H9 (cell line): ENCODE measurements at regions not wholly inside any gene's neighbourhood (a gene's known extent, or its start where the extent isn't known, plus 50 kb on each side); places are given as distances from the start of the nearest gene placed in this dataset.

Experiments used
- DNase-seq: peaks from one replicate; pipeline ENCODE4 v3.0.0-alpha.2; 2017
- H2AFZ ChIP-seq: one replicate; pipeline ENCODE4 v1.6.1; 2013; ENCODE audit warnings: mild to moderate bottlenecking, low read length, control low read depth, moderate library complexity
- H2AK5ac ChIP-seq: 2 replicates; pipeline ENCODE4 v1.6.1; 2013; ENCODE audit warnings: low read length, control low read depth, mixed read lengths; ENCODE audit not compliant: insufficient read length
- H2BK120ac ChIP-seq: one replicate; pipeline ENCODE4 v1.6.1; 2013; ENCODE audit warnings: low read depth, mild to moderate bottlenecking, low read length, control low read depth, inconsistent platforms; ENCODE audit not compliant: poor library complexity, severe bottlenecking
- H2BK12ac ChIP-seq: 2 replicates; pipeline ENCODE4 v1.6.1; 2013; ENCODE audit warnings: low read length, control low read depth, mixed read lengths, low read depth; ENCODE audit not compliant: insufficient read length
- H2BK15ac ChIP-seq: 2 replicates; pipeline ENCODE4 v1.6.1; 2013; ENCODE audit warnings: low read depth, low read length, control low read depth
- H2BK20ac ChIP-seq: one replicate; pipeline ENCODE4 v1.6.1; 2013; ENCODE audit warnings: low read depth, mild to moderate bottlenecking, low read length, control low read depth, inconsistent platforms; ENCODE audit not compliant: poor library complexity, severe bottlenecking
- H2BK5ac ChIP-seq: 2 replicates; pipeline ENCODE4 v1.6.1; 2013; ENCODE audit warnings: low read length, control low read depth, mixed read lengths; ENCODE audit not compliant: insufficient read length
- H3K14ac ChIP-seq: 2 replicates; pipeline ENCODE4 v1.6.1; 2013; ENCODE audit warnings: low read length, control low read depth; ENCODE audit not compliant: insufficient read depth
- H3K18ac ChIP-seq: 2 replicates; pipeline ENCODE4 v1.6.1; 2013; ENCODE audit warnings: low read depth, mild to moderate bottlenecking, mixed read lengths, low read length, control low read depth; ENCODE audit not compliant: insufficient read length
- H3K23ac ChIP-seq: 2 replicates; pipeline ENCODE4 v1.6.1; 2013; ENCODE audit warnings: low read length, control low read depth, mixed read lengths, low read depth; ENCODE audit not compliant: insufficient read length
- H3K23me2 ChIP-seq: 2 replicates; pipeline ENCODE4 v1.6.1; 2013; ENCODE audit warnings: low read depth, mild to moderate bottlenecking, mixed read lengths, low read length, control low read depth; ENCODE audit not compliant: insufficient read length, poor library complexity, severe bottlenecking
- H3K27ac ChIP-seq: 2 replicates; pipeline ENCODE4 v1.5.1; 2013; ENCODE audit warnings: low read length, control low read depth, mixed read lengths, low read depth; ENCODE audit not compliant: insufficient read length
- H3K27me3 ChIP-seq: 2 replicates; pipeline ENCODE4 v1.6.1; 2013; ENCODE audit warnings: low read length, control low read depth, inconsistent platforms; ENCODE audit not compliant: insufficient read depth
- H3K4ac ChIP-seq: 2 replicates; pipeline ENCODE4 v1.6.1; 2013; ENCODE audit warnings: low read depth, mild to moderate bottlenecking, control low read depth, inconsistent platforms, low read length, moderate library complexity
- H3K4me1 ChIP-seq: 2 replicates; pipeline ENCODE4 v1.6.1; 2013; ENCODE audit warnings: low read length, control low read depth, inconsistent platforms; ENCODE audit not compliant: insufficient read depth
- H3K4me2 ChIP-seq: 2 replicates; pipeline ENCODE4 v1.6.1; 2013; ENCODE audit warnings: low read length, control low read depth, mixed read lengths; ENCODE audit not compliant: insufficient read length, insufficient read depth
- H3K56ac ChIP-seq: 2 replicates; pipeline ENCODE4 v1.6.1; 2013; ENCODE audit warnings: low read depth, mild to moderate bottlenecking, mixed read lengths, low read length, control low read depth; ENCODE audit not compliant: insufficient read length
- H3K79me1 ChIP-seq: 2 replicates; pipeline ENCODE4 v1.6.1; 2013; ENCODE audit warnings: low read depth, mild to moderate bottlenecking, moderate library complexity, low read length, control low read depth, inconsistent platforms; ENCODE audit not compliant: insufficient read depth, poor library complexity, severe bottlenecking
- H3K79me2 ChIP-seq: 2 replicates; pipeline ENCODE4 v1.6.1; 2013; ENCODE audit warnings: low read length, control low read depth, inconsistent platforms; ENCODE audit not compliant: insufficient read depth
- H3K9ac ChIP-seq: 2 replicates; pipeline ENCODE4 v1.6.1; 2013; ENCODE audit warnings: low read length, control low read depth, mixed read lengths; ENCODE audit not compliant: insufficient read length; ENCODE audit errors: extremely low read depth
- H3K9me3 ChIP-seq: one replicate; pipeline ENCODE4 v1.6.1; 2013; ENCODE audit warnings: low read depth, low read length, inconsistent platforms; ENCODE audit not compliant: control insufficient read depth
- H3T11ph ChIP-seq: one replicate; pipeline ENCODE4 v1.6.1; 2013; ENCODE audit warnings: mild to moderate bottlenecking, low read length, control low read depth, inconsistent platforms
- H4K20me1 ChIP-seq: one replicate; pipeline ENCODE4 v1.6.1; 2013; ENCODE audit not compliant: control insufficient read depth, insufficient read length, insufficient read depth
- H4K5ac ChIP-seq: 2 replicates; pipeline ENCODE4 v1.6.1; 2013; ENCODE audit warnings: low read depth, mild to moderate bottlenecking, mixed read lengths, low read length, control low read depth; ENCODE audit not compliant: insufficient read length
- H4K8ac ChIP-seq: replicated peaks from 2 replicates; pipeline ENCODE4 v1.6.1; 2013; ENCODE audit warnings: low read length, control low read depth, mixed read lengths, low read depth; ENCODE audit not compliant: insufficient read length
- H4K91ac ChIP-seq: 2 replicates; pipeline ENCODE4 v1.6.1; 2013; ENCODE audit warnings: low read depth, mild to moderate bottlenecking, moderate library complexity, mixed read lengths, low read length, control low read depth; ENCODE audit not compliant: insufficient read length
- H3K27ac Mint-ChIP-seq, 3 experiments: 2 replicates in 2 of 3; 3 replicates in 1 of 3; pipeline ENCODE4 v1.8.0; 2020 to 2021; ENCODE audit warnings: mixed read lengths in 3 of 3, mild to moderate bottlenecking in 1 of 3, moderate library complexity in 1 of 3
- H3K27me3 Mint-ChIP-seq: 2 replicates; pipeline ENCODE4 v1.8.0; 2021; ENCODE audit warnings: low read depth, mild to moderate bottlenecking, moderate library complexity, mixed read lengths
- H3K36me3 Mint-ChIP-seq, 3 experiments: 2 replicates in 2 of 3; 3 replicates in 1 of 3; pipeline ENCODE4 v1.8.0; 2020 to 2021; ENCODE audit warnings: low read depth in 3 of 3, mixed read lengths in 3 of 3; ENCODE audit not compliant: insufficient read depth in 1 of 3
- H3K4me1 Mint-ChIP-seq, 2 experiments: 2 replicates each; pipeline ENCODE4 v1.8.0; 2020; ENCODE audit warnings: mixed read lengths in 2 of 2
- H3K4me3 Mint-ChIP-seq, 2 experiments: 2 replicates in 1 of 2; 3 replicates in 1 of 2; pipeline ENCODE4 v1.8.0; 2020 to 2021; ENCODE audit warnings: mild to moderate bottlenecking in 2 of 2, mixed read lengths in 2 of 2, moderate library complexity in 1 of 2
- H3K9me3 Mint-ChIP-seq, 2 experiments: 2 replicates in 1 of 2; 3 replicates in 1 of 2; pipeline ENCODE4 v1.8.0; 2020; ENCODE audit warnings: mild to moderate bottlenecking in 2 of 2, mixed read lengths in 2 of 2, moderate library complexity in 1 of 2
- WGBS: extraction: QIAGEN DNeasy Blood & Tissue Kit; methylation state at CpG from one replicate; pipeline ENCODE4 v1.1.7; 2013; ENCODE audit warnings: missing lambda C conversion rate, low lambda C conversion rate, mixed read lengths; ENCODE audit not compliant: insufficient read length; ENCODE audit errors: extremely low coverage; 5-methylcytosine and 5-hydroxymethylcytosine counted together
- TF ChIP-seq, protein P1 (sequence below): fragments of 200-600 bp; sonication (generic); conservative IDR thresholded peaks from 3 replicates; pipeline ENCODE4 v1.8.0; 2021; ENCODE audit warnings: antibody characterized with exemption, mild to moderate bottlenecking

DNA sequence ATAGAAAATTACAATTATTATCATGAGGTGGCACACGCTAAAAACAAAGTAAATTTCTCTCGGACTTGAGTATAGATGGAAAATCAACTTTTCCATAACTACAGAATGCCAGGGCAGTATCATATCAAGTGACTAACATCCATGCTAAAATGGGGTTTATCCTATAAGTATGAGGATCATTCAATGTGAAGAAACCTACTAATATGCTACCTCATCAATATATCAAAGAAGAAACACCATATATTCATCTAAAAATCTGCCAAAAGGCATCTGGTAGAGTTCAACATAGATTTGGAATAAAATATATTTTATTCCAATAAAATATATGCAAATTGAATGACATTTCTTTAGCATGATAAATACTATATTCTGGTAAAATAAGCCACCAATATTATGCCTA, 894.4 kb downstream of the MCTP2 start:
- no peak overlapping the region for H2AFZ ChIP-seq
- Mint-ChIP-seq H3K27ac (no peak overlapping the region), H3K4me1 (peaks cover 14% of the 10 kb centered on the region in 2 experiments), H3K4me3 (no peak overlapping the region), H3K9me3 (no peaks in the 10 kb centered on the region), H3K27me3 (no peaks in the 10 kb centered on the region), H3K36me3 (no peaks in the 10 kb centered on the region)
- H4K20me1 ChIP-seq, result no peaks in the 10 kb centered on the region
- no peak overlapping the region for H2AK5ac ChIP-seq
- H3T11ph ChIP-seq, result no peak overlapping the region
- H3K4me1 ChIP-seq, result peaks cover 6% of the 10 kb centered on the region; the same call in 1 of the 2 replicates
- H4K91ac ChIP-seq, result no peak overlapping the region
- no peaks in the 10 kb centered on the region for H3K79me2 ChIP-seq
- no peak overlapping the region for H3K56ac ChIP-seq
- WGBS, result no CpG with 5 or more reads among the region's 2 CpGs
- no peak overlapping the region for H3K9ac ChIP-seq
- DNase-seq, result no peak
- no peak overlapping the region for H3K4ac ChIP-seq
- H3K27me3 ChIP-seq, result no peaks in the 10 kb centered on the region
- H3K27ac ChIP-seq, result no peak overlapping the region
- no peak overlapping the region for H3K14ac ChIP-seq
- no peaks in the 10 kb centered on the region for H3K9me3 ChIP-seq
- H2BK15ac ChIP-seq, result no peak overlapping the region
- no peak overlapping the region for H2BK12ac ChIP-seq
- no peak overlapping the region for H2BK20ac ChIP-seq
- no peak overlapping the region for H3K4me2 ChIP-seq
- H2BK120ac ChIP-seq, result no peak overlapping the region
- no peak overlapping the region for H4K5ac ChIP-seq
- TF ChIP-seq, protein P1, sequence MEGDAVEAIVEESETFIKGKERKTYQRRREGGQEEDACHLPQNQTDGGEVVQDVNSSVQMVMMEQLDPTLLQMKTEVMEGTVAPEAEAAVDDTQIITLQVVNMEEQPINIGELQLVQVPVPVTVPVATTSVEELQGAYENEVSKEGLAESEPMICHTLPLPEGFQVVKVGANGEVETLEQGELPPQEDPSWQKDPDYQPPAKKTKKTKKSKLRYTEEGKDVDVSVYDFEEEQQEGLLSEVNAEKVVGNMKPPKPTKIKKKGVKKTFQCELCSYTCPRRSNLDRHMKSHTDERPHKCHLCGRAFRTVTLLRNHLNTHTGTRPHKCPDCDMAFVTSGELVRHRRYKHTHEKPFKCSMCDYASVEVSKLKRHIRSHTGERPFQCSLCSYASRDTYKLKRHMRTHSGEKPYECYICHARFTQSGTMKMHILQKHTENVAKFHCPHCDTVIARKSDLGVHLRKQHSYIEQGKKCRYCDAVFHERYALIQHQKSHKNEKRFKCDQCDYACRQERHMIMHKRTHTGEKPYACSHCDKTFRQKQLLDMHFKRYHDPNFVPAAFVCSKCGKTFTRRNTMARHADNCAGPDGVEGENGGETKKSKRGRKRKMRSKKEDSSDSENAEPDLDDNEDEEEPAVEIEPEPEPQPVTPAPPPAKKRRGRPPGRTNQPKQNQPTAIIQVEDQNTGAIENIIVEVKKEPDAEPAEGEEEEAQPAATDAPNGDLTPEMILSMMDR, result no peak
- H3K23me2 ChIP-seq, result no peaks in the 10 kb centered on the region
- H3K18ac ChIP-seq, result no peak overlapping the region
- H2BK5ac ChIP-seq, result no peak overlapping the region
- no peak overlapping the region for H3K23ac ChIP-seq
- H4K8ac ChIP-seq, result no peak overlapping the region
- H3K79me1 ChIP-seq, result no peaks in the 10 kb centered on the region
